ENCODE measurements at regions not wholly inside any gene's neighbourhood (a gene's known extent, or its start where the extent isn't known, plus 50 kb on each side); places are given as distances from the start of the nearest gene placed in this dataset.

DNA sequence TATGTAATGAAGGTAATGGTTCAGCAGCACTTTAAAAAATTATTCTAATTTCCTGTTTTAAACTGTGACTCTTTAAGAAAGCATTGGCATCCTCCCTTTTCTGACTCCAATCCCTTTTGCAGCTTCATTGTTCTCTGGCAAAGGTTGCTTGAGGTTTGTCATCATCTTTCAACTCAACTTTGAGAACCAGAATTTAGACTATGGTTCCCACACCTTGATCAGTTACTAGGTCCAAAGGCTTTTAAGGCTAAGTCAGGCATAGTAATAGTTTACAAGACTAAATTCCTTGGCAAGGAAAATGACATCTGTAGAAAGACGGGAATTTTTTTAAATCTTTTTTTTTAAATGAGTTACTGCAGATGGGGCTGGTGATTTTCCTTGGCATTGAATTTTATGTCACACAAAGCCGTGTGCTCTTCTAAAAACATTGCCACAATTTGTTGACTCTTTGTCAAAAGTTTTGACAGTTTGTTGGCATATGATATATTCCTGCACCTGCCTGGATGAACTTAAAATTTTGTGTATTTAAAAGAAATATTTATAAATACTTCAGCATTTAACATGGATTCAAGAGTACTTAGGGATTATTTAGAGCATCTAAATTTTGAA is 451.0 kb downstream of the MEIS1 start:
- POLR2A ChIA-PET = no interaction called here
- H3K36me3 ChIP-seq (ENCODE audit: control insufficient read depth in 2 of 2, insufficient read depth in 1 of 2, low read length in 2 of 2) = no peaks in the 10 kb centered on the region
- TF ChIP-seq PRDM6 (tag by site-specific recombination; IDR thresholded peaks at IDR 0.05) = no peak
- TF ChIP-seq REPIN1 (tag by site-specific recombination; IDR thresholded peaks at IDR 0.05; ENCODE audit: low read depth) = no peak
- TF ChIP-seq SALL2 (tag by site-specific recombination; IDR thresholded peaks at IDR 0.05; ENCODE audit: borderline replicate concordance) = no peak
- no peak for TF ChIP-seq ZNF391 (tag by site-specific recombination; IDR thresholded peaks at IDR 0.05; ENCODE audit: borderline replicate concordance, low read depth)
- H3K4me1 ChIP-seq (ENCODE audit: control insufficient read depth, insufficient read depth, low read length) = peaks cover 16% of the 10 kb centered on the region
- no peak overlapping the region for H3K4me3 ChIP-seq (ENCODE audit: low read depth, low read length)
- CTCF ChIA-PET = no interaction called here
- no peaks in the 10 kb centered on the region for H3K9me3 ChIP-seq (ENCODE audit: control insufficient read depth, insufficient read depth, low read depth, low read length)
- H3K27ac ChIP-seq (ENCODE audit: extremely low read depth, low read depth, low read length) = no peak overlapping the region

DNA sequence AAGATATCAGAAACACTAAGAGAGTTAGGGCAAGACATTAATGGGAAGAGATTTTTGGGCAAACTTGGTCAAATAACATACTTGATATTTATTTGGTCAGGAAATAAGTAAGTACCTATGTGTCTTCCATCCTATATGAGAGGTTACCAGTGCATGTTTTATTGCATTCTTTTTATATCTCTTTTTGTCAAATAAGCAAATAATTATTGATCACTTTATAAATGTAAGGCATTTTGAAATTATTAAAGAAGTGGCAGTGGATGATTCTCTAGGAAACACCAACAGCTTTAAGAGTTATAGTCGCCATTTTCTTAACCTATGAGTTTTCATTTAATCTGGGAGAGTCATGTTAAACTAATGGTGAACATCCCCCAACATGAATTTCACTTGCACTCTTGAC is 453.3 kb downstream of the MEIS1 start:
- Histone ChIP-seq H3K36me3 (ENCODE audit: control insufficient read depth in 2 of 2, insufficient read depth in 1 of 2, low read length in 2 of 2) (no peaks in the 10 kb centered on the region), H3K4me3 (ENCODE audit: low read depth, low read length) (no peak overlapping the region), H3K4me1 (ENCODE audit: control insufficient read depth, insufficient read depth, low read length) (peaks cover 16% of the 10 kb centered on the region), H3K9me3 (ENCODE audit: control insufficient read depth, insufficient read depth, low read depth, low read length) (no peaks in the 10 kb centered on the region), H3K27ac (ENCODE audit: extremely low read depth, low read depth, low read length) (no peak overlapping the region)
- TF ChIP-seq ZFHX2 (tag by site-specific recombination; conservative IDR thresholded peaks at IDR 0.05) (no peak), ZNF561 (tag by site-specific recombination; IDR thresholded peaks at IDR 0.05; ENCODE audit: borderline replicate concordance) (no peak), ZNF626 (tag by site-specific recombination; IDR thresholded peaks at IDR 0.05) (no peak), ZNF830 (tag by site-specific recombination; IDR thresholded peaks at IDR 0.05; ENCODE audit: low read depth) (no peak), ZNF658 (tag by site-specific recombination; IDR thresholded peaks at IDR 0.05) (no peak), ZNF121 (tag by site-specific recombination; IDR thresholded peaks at IDR 0.05) (no peak), TRIM28 (IDR thresholded peaks at IDR 0.05; ENCODE audit: borderline replicate concordance, low read length) (no peak), ZNF366 (tag by site-specific recombination; conservative IDR thresholded peaks at IDR 0.05) (no peak), ZNF624 (tag by site-specific recombination; IDR thresholded peaks at IDR 0.05) (no peak), ZBTB7A (tag by site-specific recombination; IDR thresholded peaks at IDR 0.05; ENCODE audit: low read depth) (no peak)
- TF ChIP-seq, protein P1, sequence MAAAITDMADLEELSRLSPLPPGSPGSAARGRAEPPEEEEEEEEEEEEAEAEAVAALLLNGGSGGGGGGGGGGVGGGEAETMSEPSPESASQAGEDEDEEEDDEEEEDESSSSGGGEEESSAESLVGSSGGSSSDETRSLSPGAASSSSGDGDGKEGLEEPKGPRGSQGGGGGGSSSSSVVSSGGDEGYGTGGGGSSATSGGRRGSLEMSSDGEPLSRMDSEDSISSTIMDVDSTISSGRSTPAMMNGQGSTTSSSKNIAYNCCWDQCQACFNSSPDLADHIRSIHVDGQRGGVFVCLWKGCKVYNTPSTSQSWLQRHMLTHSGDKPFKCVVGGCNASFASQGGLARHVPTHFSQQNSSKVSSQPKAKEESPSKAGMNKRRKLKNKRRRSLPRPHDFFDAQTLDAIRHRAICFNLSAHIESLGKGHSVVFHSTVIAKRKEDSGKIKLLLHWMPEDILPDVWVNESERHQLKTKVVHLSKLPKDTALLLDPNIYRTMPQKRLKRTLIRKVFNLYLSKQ (tag by site-specific recombination; IDR thresholded peaks at IDR 0.05; ENCODE audit: borderline replicate concordance) = no peak
- TF ChIP-seq, protein P2, sequence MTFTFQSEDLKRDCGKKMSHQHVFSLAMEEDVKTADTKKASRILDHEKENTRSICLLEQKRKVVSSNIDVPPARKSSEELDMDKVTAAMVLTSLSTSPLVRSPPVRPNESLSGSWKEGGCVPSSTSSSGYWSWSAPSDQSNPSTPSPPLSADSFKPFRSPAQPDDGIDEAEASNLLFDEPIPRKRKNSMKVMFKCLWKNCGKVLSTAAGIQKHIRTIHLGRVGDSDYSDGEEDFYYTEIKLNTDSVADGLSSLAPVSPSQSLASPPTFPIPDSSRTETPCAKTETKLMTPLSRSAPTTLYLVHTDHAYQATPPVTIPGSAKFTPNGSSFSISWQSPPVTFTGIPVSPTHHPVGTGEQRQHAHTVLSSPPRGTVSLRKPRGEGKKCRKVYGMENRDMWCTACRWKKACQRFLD (tag by site-specific recombination; IDR thresholded peaks at IDR 0.05) = no peak
- TF ChIP-seq, protein P3, sequence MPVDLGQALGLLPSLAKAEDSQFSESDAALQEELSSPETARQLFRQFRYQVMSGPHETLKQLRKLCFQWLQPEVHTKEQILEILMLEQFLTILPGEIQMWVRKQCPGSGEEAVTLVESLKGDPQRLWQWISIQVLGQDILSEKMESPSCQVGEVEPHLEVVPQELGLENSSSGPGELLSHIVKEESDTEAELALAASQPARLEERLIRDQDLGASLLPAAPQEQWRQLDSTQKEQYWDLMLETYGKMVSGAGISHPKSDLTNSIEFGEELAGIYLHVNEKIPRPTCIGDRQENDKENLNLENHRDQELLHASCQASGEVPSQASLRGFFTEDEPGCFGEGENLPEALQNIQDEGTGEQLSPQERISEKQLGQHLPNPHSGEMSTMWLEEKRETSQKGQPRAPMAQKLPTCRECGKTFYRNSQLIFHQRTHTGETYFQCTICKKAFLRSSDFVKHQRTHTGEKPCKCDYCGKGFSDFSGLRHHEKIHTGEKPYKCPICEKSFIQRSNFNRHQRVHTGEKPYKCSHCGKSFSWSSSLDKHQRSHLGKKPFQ (tag by site-specific recombination; IDR thresholded peaks at IDR 0.05) = no peak
- ChIA-PET POLR2A (no interaction called here), CTCF (no interaction called here)
